Ovary (tissue), 3 donors: ENCODE measurements at regions not wholly inside any gene's neighbourhood (a gene's known extent, or its start where the extent isn't known, plus 50 kb on each side); places are given as distances from the start of the nearest gene placed in this dataset.

Experiments
- EP300 ChIP-seq: sonication (generic); formaldehyde crosslinking; IDR thresholded peaks from one replicate; pipeline ENCODE4 v1.6.1; 2017; ENCODE audit warnings: antibody characterized with exemption
- TF ChIP-seq, protein P1 (sequence below), 3 donors: fragments of 450-650 bp in 2 of 3; fragments of 200-600 bp in 1 of 3; IDR thresholded peaks; one replicate each; pipeline versions ENCODE4 v1.5.1 to v1.8.0; 2016 to 2022; ENCODE audit warnings: antibody characterized with exemption in 3 of 3, mild to moderate bottlenecking in 1 of 3
- donor health status: DM: no; HTN: no; CAD: no.

DNA sequence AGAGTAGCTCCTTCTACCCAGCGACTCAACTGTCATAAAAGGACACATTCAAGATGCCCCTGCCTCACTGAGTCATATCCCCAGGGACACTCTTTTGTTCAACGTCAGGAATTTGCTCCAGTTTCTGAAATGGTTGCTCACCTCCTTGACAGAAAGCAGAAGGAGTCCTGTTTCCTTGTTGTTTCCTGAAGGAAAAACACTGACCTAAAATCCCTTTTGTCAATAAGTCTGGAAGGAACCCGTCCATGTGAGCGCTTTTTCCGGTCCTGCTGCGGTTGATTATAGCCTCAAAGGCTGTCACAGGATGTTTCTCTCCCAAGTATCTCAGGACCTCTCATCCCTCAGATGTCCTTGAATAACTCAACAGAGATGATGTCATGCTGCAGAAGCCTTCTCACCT lies 113.6 kb upstream of the PLEKHG1 start:
- TF ChIP-seq, protein P1, sequence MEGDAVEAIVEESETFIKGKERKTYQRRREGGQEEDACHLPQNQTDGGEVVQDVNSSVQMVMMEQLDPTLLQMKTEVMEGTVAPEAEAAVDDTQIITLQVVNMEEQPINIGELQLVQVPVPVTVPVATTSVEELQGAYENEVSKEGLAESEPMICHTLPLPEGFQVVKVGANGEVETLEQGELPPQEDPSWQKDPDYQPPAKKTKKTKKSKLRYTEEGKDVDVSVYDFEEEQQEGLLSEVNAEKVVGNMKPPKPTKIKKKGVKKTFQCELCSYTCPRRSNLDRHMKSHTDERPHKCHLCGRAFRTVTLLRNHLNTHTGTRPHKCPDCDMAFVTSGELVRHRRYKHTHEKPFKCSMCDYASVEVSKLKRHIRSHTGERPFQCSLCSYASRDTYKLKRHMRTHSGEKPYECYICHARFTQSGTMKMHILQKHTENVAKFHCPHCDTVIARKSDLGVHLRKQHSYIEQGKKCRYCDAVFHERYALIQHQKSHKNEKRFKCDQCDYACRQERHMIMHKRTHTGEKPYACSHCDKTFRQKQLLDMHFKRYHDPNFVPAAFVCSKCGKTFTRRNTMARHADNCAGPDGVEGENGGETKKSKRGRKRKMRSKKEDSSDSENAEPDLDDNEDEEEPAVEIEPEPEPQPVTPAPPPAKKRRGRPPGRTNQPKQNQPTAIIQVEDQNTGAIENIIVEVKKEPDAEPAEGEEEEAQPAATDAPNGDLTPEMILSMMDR (IDR thresholded peaks at IDR 0.05) = no peak
- TF ChIP-seq EP300 = no peak
